Neural crest cell (in vitro differentiated cells): ENCODE measurements at regions not wholly inside any gene's neighbourhood (a gene's known extent, or its start where the extent isn't known, plus 50 kb on each side); places are given as distances from the start of the nearest gene placed in this dataset.
"Not testable (repeated sequence)": the region's sequence is repeated elsewhere in the genome, so short reads cannot be mapped to it uniquely, and the experiment has no call there.

ENCODE experiments used
- DNase-seq: peaks from one replicate; pipeline ENCODE4 v3.0.0; 2021; ENCODE audit warnings: low read depth, mixed read lengths, low spot score
- H3K27ac Mint-ChIP-seq: one replicate; pipeline ENCODE4 v1.8.0; 2021; ENCODE audit warnings: mild to moderate bottlenecking, mixed read lengths; ENCODE audit not compliant: unreplicated experiment
- H3K27me3 Mint-ChIP-seq: 2 replicates; pipeline ENCODE4 v1.8.0; 2021; ENCODE audit warnings: low read depth, mild to moderate bottlenecking, mixed read lengths
- H3K36me3 Mint-ChIP-seq: 2 replicates; pipeline ENCODE4 v1.8.0; 2021; ENCODE audit warnings: low read depth, mild to moderate bottlenecking, mixed read lengths
- H3K4me1 Mint-ChIP-seq: 2 replicates; pipeline ENCODE4 v1.8.0; 2021; ENCODE audit warnings: mixed read lengths
- H3K4me3 Mint-ChIP-seq: one replicate; pipeline ENCODE4 v1.8.0; 2021; ENCODE audit warnings: mild to moderate bottlenecking, mixed read lengths
- H3K9me3 Mint-ChIP-seq: 2 replicates; pipeline ENCODE4 v1.8.0; 2021; ENCODE audit warnings: mixed read lengths
- CTCF ChIP-seq: fragments of 200-600 bp; sonication (generic); conservative IDR thresholded peaks from 2 replicates; pipeline ENCODE4 v1.5.0; 2021; ENCODE audit warnings: antibody characterized with exemption, mild to moderate bottlenecking

- no peak overlapping the region for H3K4me3 Mint-ChIP-seq
- H3K27me3 Mint-ChIP-seq, result no peaks in the 10 kb centered on the region
- H3K4me1 Mint-ChIP-seq, result peaks cover 4% of the 10 kb centered on the region
- DNase-seq, result no peak
- peaks cover 14% of the 10 kb centered on the region for H3K9me3 Mint-ChIP-seq
- no peak overlapping the region for H3K27ac Mint-ChIP-seq
- no peak for TF ChIP-seq CTCF
- H3K36me3 Mint-ChIP-seq, result peaks cover 17% of the 10 kb centered on the region
Measured at GRCh38 chr2:12017499-12018157, 271.2 kb downstream of the LPIN1 start.

DNA sequence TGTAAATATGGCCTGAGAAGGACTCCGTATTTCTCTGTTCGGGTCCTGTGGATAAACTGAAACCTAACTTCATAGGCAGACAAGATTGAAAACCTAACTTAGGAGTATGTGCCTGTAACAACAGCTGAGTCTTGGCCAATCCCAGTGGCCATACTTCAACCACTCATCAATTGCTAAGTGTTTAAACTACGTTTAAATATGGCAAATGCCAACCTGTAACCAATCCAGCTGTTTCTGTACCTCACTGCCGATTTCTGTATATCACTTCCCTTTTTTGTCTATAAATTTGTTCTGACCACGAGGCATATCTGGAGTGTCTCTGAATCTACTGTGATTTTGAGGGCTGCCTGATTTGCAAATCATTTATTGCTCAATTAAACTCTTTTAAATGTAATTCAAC, 272.3 kb downstream of the LPIN1 start:
- not testable (repeated sequence) for H3K27me3 Mint-ChIP-seq, DNase-seq, H3K27ac Mint-ChIP-seq, H3K4me1 Mint-ChIP-seq, H3K4me3 Mint-ChIP-seq
- peaks cover 15% of the 10 kb centered on the region for H3K9me3 Mint-ChIP-seq
- peaks cover 23% of the 10 kb centered on the region for H3K36me3 Mint-ChIP-seq

DNA sequence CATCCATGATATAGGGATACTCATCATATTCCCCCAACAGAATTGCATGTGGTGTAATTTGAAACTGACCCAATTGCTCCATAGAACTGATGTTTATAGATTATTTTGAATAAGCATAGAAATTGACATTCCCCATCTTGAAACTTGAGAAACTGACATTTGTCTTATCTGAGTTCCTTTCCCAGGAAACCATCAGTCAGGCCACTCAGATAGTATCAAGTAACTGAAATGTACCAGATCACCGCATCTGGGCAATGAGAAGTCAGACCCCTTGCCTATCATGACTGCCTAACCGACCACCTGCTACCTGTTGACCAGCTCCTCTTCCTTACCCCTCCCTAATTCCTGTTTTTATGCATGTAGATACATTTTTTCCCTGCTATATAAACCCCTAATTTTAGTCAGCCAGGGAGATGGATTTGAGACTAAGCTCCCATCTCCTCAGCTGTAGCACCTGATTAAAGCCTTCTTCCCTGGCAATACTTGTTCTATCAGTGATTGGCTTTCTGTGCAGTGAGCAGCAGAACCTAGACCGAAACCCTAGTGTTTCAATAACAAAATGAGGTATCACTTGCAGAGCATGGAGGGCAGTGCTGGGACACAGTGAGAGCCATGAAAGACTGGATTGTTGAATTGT, 274.5 kb downstream of the LPIN1 start:
- H3K9me3 Mint-ChIP-seq, result peaks cover 15% of the 10 kb centered on the region
- H3K36me3 Mint-ChIP-seq, result peaks cover 23% of the 10 kb centered on the region
- no peak overlapping the region for H3K27ac Mint-ChIP-seq
- H3K27me3 Mint-ChIP-seq, result no peaks in the 10 kb centered on the region
- TF ChIP-seq CTCF, result no peak
- no peak overlapping the region for H3K4me3 Mint-ChIP-seq
- peaks cover 10% of the 10 kb centered on the region for H3K4me1 Mint-ChIP-seq
- DNase-seq, result no peak

- H3K4me3 Mint-ChIP-seq, H3K27ac Mint-ChIP-seq, DNase-seq, H3K27me3 Mint-ChIP-seq: not testable (repeated sequence)
- peaks cover 13% of the 10 kb centered on the region for H3K9me3 Mint-ChIP-seq
- peaks cover 23% of the 10 kb centered on the region for H3K36me3 Mint-ChIP-seq
- H3K4me1 Mint-ChIP-seq, result peaks cover 13% of the 10 kb centered on the region
Measured at GRCh38 chr2:12024197-12024907, 277.9 kb downstream of the LPIN1 start.

GRCh38 chr2:12027136-12027535, 280.7 kb downstream of the LPIN1 start:
- no peaks in the 10 kb centered on the region for H3K27me3 Mint-ChIP-seq
- no peak overlapping the region for H3K4me3 Mint-ChIP-seq
- no peak for DNase-seq
- peaks cover 10% of the 10 kb centered on the region for H3K36me3 Mint-ChIP-seq
- H3K9me3 Mint-ChIP-seq, result peaks cover 4% of the 10 kb centered on the region
- H3K27ac Mint-ChIP-seq, result no peak overlapping the region
- no peak for TF ChIP-seq CTCF
- H3K4me1 Mint-ChIP-seq, result peaks cover 13% of the 10 kb centered on the region

- Mint-ChIP-seq H3K27ac (peak overlapping the region; percentile 81), H3K9me3 (peaks cover 2% of the 10 kb centered on the region), H3K4me3 (no peak overlapping the region), H3K4me1 (no peaks in the 10 kb centered on the region), H3K36me3 (peaks cover 3% of the 10 kb centered on the region), H3K27me3 (no peaks in the 10 kb centered on the region)
- TF ChIP-seq CTCF, result no peak
- DNase-seq, result no peak
Measured at GRCh38 chr2:12031866-12032265, 285.4 kb downstream of the LPIN1 start.
